Endodermal cell (in vitro differentiated cells): ENCODE measurements at regions not wholly inside any gene's neighbourhood (a gene's known extent, or its start where the extent isn't known, plus 50 kb on each side); places are given as distances from the start of the nearest gene placed in this dataset.

Experiments
- DNase-seq: peaks from one replicate; pipeline ENCODE4 v3.0.0-alpha.2; 2017
- H3K27ac ChIP-seq: 2 replicates; pipeline ENCODE4 v1.5.1; 2013; ENCODE audit warnings: mild to moderate bottlenecking, low read depth, low read length, moderate library complexity
- H3K27me3 ChIP-seq: 2 replicates; pipeline ENCODE4 v1.6.1; 2013; ENCODE audit warnings: mild to moderate bottlenecking, low read length, moderate library complexity; ENCODE audit not compliant: insufficient read depth, control insufficient read depth, poor library complexity, severe bottlenecking
- H3K36me3 ChIP-seq: 2 replicates; pipeline ENCODE4 v1.7.0; 2013; ENCODE audit warnings: mild to moderate bottlenecking, low read length, moderate library complexity; ENCODE audit not compliant: control insufficient read depth, insufficient read depth
- H3K4me1 ChIP-seq: one replicate; pipeline ENCODE4 v1.7.0; 2013; ENCODE audit warnings: low read length; ENCODE audit not compliant: control insufficient read depth, insufficient read depth
- H3K4me3 ChIP-seq: 2 replicates; pipeline ENCODE4 v1.5.1; 2013; ENCODE audit warnings: mild to moderate bottlenecking, low read length, moderate library complexity
- H3K9ac ChIP-seq: 2 replicates; pipeline ENCODE4 v1.6.1; 2013; ENCODE audit warnings: mild to moderate bottlenecking, low read length, moderate library complexity; ENCODE audit not compliant: poor library complexity, severe bottlenecking; ENCODE audit errors: extremely low read depth
- H3K9me3 ChIP-seq: 2 replicates; pipeline ENCODE4 v1.6.1; 2013; ENCODE audit warnings: mild to moderate bottlenecking, low read length, moderate library complexity; ENCODE audit not compliant: control insufficient read depth
- H3K27ac Mint-ChIP-seq: 2 replicates; pipeline ENCODE4 v1.8.0; 2020; ENCODE audit warnings: mixed read lengths
- H3K27me3 Mint-ChIP-seq: 2 replicates; pipeline ENCODE4 v1.8.0; 2021; ENCODE audit warnings: mild to moderate bottlenecking, mixed read lengths; ENCODE audit not compliant: insufficient read depth
- H3K36me3 Mint-ChIP-seq: 2 replicates; pipeline ENCODE4 v1.8.0; 2020; ENCODE audit warnings: low read depth, mixed read lengths
- H3K4me1 Mint-ChIP-seq: 2 replicates; pipeline ENCODE4 v1.8.0; 2020; ENCODE audit warnings: mixed read lengths
- H3K4me3 Mint-ChIP-seq: 2 replicates; pipeline ENCODE4 v1.8.0; 2020; ENCODE audit warnings: mild to moderate bottlenecking, moderate library complexity, mixed read lengths
- H3K9me3 Mint-ChIP-seq: 2 replicates; pipeline ENCODE4 v1.8.0; 2020; ENCODE audit warnings: mild to moderate bottlenecking, mixed read lengths
- CTCF ChIP-seq: fragments of 200-600 bp; sonication (generic); conservative IDR thresholded peaks from 2 replicates; pipeline ENCODE4 v1.5.0; 2021; ENCODE audit warnings: antibody characterized with exemption, mild to moderate bottlenecking
- WGBS, 2 experiments: methylation state at CpG; one replicate each; pipeline versions ENCODE4 v1.1.5 to v1.1.7; 2013; ENCODE audit warnings: missing lambda C conversion rate in 2 of 2, mixed read lengths in 1 of 2; ENCODE audit not compliant: insufficient coverage in 1 of 2, insufficient read length in 1 of 2; 5-methylcytosine and 5-hydroxymethylcytosine counted together

- Mint-ChIP-seq H3K4me1 (no peaks in the 10 kb centered on the region), H3K27ac (no peak overlapping the region), H3K27me3 (no peaks in the 10 kb centered on the region), H3K4me3 (no peak overlapping the region), H3K9me3 (no peaks in the 10 kb centered on the region), H3K36me3 (no peaks in the 10 kb centered on the region)
- Histone ChIP-seq H3K27ac (no peak overlapping the region), H3K36me3 (no peaks in the 10 kb centered on the region), H3K9ac (no peak overlapping the region), H3K4me1 (no peaks in the 10 kb centered on the region), H3K4me3 (no peak overlapping the region), H3K27me3 (no peaks in the 10 kb centered on the region), H3K9me3 (no peaks in the 10 kb centered on the region)
- no peak for TF ChIP-seq CTCF
- DNase-seq = no peak
- 13 to 16% methylated on average over 1 of the region's 1 CpG for WGBS, 2 experiments
These were observed 268.7 kb downstream of the MZT1 start for GRCh38 chr13:72458701-72459100.

- H3K9me3 ChIP-seq = no peaks in the 10 kb centered on the region
- H3K4me3 ChIP-seq = no peak overlapping the region
- H3K27ac Mint-ChIP-seq = no peak overlapping the region
- no peaks in the 10 kb centered on the region for H3K4me1 Mint-ChIP-seq
- no peak overlapping the region for H3K27ac ChIP-seq
- no peaks in the 10 kb centered on the region for H3K36me3 Mint-ChIP-seq
- TF ChIP-seq CTCF = no peak
- no peak overlapping the region for H3K9ac ChIP-seq
- no peak overlapping the region for H3K4me3 Mint-ChIP-seq
- H3K27me3 Mint-ChIP-seq = no peaks in the 10 kb centered on the region
- H3K4me1 ChIP-seq = no peaks in the 10 kb centered on the region
- no peak for DNase-seq
- H3K27me3 ChIP-seq = no peaks in the 10 kb centered on the region
- no peaks in the 10 kb centered on the region for H3K9me3 Mint-ChIP-seq
- 100% methylated on average over 1 of the region's 1 CpG; no CpG with 5 or more reads in 1 of the 2 experiments for WGBS, 2 experiments
- H3K36me3 ChIP-seq = no peaks in the 10 kb centered on the region
These were observed 270.3 kb downstream of the MZT1 start for GRCh38 chr13:72457151-72457550.

- H3K36me3 ChIP-seq = no peaks in the 10 kb centered on the region
- TF ChIP-seq CTCF = no peak
- H3K4me1 ChIP-seq = no peaks in the 10 kb centered on the region
- no peak overlapping the region for H3K27ac ChIP-seq
- H3K9me3 Mint-ChIP-seq = no peaks in the 10 kb centered on the region
- no peaks in the 10 kb centered on the region for H3K4me1 Mint-ChIP-seq
- 47% methylated on average over 2 of the region's 2 CpGs; no CpG with 5 or more reads in 1 of the 2 experiments for WGBS, 2 experiments
- H3K4me3 ChIP-seq = no peak overlapping the region
- no peaks in the 10 kb centered on the region for H3K27me3 ChIP-seq
- H3K9me3 ChIP-seq = no peaks in the 10 kb centered on the region
- H3K4me3 Mint-ChIP-seq = no peak overlapping the region
- H3K27ac Mint-ChIP-seq = no peak overlapping the region
- H3K36me3 Mint-ChIP-seq = no peaks in the 10 kb centered on the region
- no peaks in the 10 kb centered on the region for H3K27me3 Mint-ChIP-seq
- no peak overlapping the region for H3K9ac ChIP-seq
- DNase-seq = no peak
These were observed 270.9 kb downstream of the MZT1 start for GRCh38 chr13:72456486-72456885.
